GM19468 (cell line): ENCODE measurements at regions not wholly inside any gene's neighbourhood (a gene's known extent, or its start where the extent isn't known, plus 50 kb on each side); places are given as distances from the start of the nearest gene placed in this dataset.

Experiments used
- ATAC-seq: cut with Tn5 transposase; IDR thresholded peaks from one replicate; pipeline ENCODE4 v1.9.1; 2021; ENCODE audit warnings: mild to moderate bottlenecking, moderate library complexity, moderate number of reproducible peaks; ENCODE audit not compliant: unreplicated experiment; ENCODE audit errors: extremely low read depth

DNA sequence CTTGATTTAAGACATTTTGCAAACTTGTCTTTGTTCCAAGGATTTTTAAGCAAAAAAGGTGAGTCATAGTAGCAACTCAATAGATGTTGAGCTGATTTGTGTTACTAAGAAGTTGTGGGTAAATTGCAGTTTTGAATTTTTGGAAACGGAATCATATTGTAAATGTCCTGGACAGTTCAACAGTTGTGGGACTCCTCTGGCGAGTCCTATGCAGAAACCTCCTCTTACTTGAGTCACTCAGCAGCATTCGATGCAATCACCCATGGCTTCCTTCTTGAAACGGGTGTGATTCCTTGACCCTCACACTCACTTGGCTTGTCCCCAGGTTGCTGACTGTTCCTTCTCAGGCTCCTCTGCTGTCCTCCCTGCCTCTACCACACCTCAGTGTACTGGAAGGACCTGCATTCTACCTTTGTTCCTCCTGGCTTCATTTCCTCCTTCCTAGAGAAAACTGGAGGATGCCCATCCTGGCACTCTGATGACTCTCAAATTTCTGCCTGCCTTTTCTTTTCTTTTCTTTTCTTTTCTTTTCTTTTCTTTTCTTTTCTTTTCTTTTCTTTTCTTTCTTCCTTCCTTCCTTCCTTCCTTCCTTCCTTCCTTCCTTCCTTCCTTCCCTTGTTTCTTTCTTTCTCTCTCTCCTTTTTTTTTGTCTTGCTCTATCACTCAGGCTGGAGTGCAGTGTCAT, 52.8 kb upstream of the DGKG start:
- ATAC-seq: no peak

DNA sequence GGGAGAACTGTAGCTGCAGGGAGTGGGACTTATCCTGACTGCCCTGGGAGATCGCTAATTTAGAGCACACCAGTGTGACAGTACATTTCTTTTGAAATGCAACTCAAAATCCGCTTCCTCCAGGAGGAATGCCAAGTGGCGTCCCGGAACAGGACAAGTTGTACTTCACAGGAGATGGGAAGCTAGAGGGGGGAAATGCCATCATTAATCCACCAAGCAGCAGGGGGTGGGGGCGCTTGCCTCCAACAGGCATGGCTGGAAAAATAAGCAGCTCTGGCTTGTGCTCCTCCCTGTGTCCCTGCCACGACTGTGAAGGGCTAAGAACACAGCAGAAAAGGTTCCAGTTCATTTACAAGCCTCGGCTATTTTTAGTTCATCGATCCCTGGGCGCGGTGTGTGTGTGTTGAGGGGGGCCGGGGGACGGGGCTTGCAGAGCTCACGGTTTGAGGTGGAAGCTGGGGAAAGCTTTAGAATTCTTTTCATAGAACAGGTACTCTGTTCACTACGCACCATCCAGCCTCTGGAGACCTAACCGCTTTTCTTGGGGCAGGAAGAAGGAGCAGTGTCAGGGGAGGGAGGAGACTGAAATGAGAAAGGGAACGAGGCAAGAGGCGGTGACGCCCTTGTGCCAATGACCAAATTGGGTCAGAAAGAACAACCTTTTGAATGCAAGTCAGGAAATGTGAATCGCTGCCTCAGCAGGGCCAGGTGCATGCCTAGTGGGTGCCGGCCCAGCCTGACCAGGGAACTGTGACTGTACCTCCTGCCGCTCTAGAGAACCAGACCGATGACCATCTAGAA, 51.8 kb upstream of the DGKG start:
- peak; percentile 32 for ATAC-seq

DNA sequence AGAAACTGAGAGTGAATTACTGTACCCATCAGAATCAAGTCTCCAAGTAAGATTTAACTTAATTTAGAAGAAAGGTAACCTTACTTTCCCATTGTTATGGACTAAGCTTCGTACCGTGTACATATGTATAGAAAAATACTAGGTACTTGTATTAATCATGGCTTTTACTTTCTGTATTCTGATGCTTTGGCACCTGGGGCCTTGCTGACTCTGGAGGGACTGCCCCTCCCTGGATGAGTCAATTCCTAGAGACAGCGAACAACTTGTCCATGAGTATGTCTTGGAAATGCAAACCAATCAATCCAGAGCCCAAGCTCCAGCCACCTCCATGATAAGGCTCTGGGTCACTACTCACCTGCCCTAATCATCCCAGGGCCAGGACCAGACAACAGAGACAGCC, 50.0 kb upstream of the DGKG start:
- no peak for ATAC-seq
